GM19463 (cell line): ENCODE measurements at regions not wholly inside any gene's neighbourhood (a gene's known extent, or its start where the extent isn't known, plus 50 kb on each side); places are given as distances from the start of the nearest gene placed in this dataset.

Experiments used
- ATAC-seq: cut with Tn5 transposase; IDR thresholded peaks from one replicate; pipeline ENCODE4 v1.9.1; 2021; ENCODE audit warnings: mild to moderate bottlenecking, moderate library complexity; ENCODE audit not compliant: unreplicated experiment

- ATAC-seq, result no peak
Observed at GRCh38 chr14:53564870-53565269, 391.8 kb downstream of the BMP4 start.

DNA sequence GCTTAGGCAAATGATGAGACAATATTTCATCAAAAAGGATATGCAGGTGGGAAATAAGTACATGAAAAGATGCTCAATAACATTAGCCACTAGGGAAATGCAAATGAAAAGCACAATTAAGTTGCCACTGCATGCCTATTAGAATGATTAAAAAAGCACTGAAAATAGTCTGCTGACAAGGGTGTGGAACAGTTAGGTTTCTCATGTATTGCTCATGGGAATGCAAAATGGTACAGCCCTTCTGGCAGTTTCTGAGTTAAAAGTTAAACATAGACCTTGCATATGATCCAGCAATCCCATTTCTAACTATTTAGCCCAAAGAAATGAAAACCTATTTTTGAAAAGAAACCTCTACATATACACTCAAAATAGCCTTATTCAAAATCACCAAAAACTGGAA lies 393.0 kb downstream of the BMP4 start:
- no peak for ATAC-seq

GRCh38 chr14:53553221-53553620 lies 400.1 kb upstream of the DDHD1 start:
- ATAC-seq, result no peak

- no peak for ATAC-seq
Observed at GRCh38 chr14:53551862-53552261, 398.7 kb upstream of the DDHD1 start.

DNA sequence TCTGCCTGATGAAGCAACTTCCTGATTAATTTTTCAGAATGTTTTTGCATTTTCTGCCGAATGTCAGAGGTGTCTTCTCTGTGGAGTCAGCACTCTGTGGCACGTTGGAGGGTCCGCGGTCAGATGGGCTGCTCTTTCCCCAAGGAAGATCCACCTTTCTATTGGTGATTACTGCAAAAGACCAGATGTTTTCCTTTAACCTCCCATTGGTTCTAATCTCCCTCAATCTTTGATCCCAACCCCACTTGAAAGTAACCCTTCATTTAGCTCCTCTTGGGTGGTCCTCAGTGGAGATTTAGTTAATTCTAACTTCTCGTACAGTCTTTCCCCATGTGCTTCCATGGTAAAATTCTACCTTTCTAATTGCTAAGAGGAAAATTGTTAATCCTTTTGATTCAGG lies 397.7 kb upstream of the DDHD1 start:
- ATAC-seq, result no peak

- no peak for ATAC-seq
Observed at GRCh38 chr14:53549956-53550355, 396.8 kb upstream of the DDHD1 start.

DNA sequence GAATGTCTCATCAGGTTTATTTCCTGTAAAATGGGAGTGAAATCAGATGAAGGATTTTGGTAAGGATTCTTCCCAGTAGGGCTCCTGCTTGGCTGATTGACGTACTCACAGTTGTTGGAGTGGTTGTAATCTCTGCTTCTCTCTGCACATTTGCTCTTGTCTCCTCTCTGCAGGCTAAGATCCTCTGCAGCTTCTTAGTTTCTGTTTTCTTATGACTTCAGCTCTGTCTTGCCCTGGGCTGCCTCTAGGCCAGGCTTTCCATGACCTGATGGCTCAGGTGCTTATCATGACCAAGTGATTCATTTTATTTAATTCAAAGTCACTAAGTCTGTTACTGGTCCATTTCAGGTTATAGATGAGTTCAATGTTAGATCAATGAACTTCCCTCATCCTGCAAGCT lies 394.5 kb upstream of the DDHD1 start:
- ATAC-seq, result peak; percentile 42

DNA sequence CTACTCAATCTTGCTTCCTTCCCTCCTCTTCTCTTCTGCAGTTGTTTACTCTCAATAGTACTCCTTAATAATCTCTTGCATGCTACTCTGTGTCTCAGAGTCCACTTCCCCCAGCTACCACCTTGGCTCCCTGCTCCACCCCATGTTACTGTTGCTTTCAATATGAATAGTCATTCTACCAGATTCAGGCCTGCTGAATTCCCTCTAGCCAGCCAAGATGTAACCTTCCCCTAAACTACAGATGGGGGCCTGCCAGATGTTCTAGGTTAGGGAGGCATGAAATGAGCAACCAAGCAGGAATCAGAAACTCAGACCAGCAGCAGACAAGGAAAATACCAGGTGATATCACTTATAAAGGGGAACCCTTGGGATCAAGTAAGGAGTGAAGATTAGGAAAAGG lies 392.1 kb upstream of the DDHD1 start:
- ATAC-seq, result peak; percentile 83

- no peak for ATAC-seq
Observed at GRCh38 chr14:53542732-53543131, 389.6 kb upstream of the DDHD1 start.

GRCh38 chr14:53541411-53541810 lies 388.3 kb upstream of the DDHD1 start:
- no peak for ATAC-seq

GRCh38 chr14:53539489-53540126 lies 386.5 kb upstream of the DDHD1 start:
- peak; percentile 80 for ATAC-seq

DNA sequence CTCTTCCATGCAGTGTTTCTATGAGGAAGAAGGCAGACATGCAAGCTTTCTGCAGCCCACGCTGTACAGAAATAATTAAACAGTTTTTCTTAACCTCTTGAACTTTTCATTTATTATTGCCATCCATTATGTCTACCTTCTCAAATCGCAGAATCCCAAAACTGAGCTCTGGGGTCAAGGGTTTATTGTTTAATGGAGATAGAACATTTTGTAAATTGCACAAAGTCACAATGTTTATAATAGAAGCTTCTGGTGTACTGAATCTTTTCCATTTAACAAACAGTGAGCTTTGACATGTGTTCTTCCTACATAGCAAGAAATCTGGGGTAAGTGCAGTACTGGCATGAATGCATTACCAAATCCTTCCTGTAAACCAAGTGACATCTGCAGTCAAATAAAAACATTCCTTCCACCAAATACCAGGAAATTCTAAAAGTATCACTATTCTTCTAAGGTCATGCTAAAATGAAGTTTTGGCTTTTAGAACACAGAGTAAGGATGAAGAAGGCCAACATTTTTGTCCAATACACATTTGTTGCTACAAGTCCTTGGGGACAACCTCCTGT lies 385.3 kb upstream of the DDHD1 start:
- ATAC-seq, result no peak

DNA sequence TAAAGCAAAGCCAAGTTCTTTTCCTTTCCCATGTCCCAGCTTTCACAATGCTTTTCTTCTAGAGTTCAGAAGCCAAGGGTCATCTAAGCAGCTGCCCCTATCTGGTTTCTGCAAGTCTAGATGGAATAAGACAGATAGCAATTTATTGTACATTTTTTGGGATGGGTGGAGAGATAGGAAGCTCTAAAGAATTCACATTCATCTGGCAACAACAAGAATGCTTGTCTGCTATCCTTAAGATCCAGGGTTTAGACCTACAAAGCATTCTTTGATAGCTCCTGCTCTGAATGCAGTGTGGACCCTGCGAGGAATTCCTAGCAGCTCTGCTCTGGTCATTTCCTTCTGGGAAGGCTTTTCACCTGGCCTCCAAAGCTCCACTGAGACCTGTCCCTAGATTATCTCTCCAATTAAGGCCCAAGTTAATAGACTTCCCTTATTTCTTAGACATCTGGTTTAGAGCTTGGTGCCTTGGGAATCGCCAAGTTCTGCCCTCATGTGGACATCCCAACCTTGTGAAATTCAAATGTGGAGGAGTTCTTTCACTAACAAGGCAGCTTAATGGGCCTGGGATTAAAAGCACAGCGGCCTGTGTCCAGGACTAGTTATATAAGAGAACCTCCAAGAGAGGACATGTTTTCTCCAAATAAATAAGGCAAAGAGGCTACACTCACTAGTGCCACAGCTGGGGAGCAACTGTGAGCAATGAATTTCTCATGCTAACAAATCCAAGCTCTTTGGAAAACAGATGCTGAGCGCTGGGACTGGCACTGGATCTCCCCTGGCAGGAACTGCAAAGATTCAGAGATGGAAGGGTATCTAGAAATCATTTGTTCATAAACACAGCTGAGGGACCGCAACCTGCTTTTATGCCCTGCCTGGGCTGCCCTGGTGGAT lies 384.5 kb upstream of the DDHD1 start:
- ATAC-seq, result no peak

GRCh38 chr14:53536446-53536845 lies 383.3 kb upstream of the DDHD1 start:
- no peak for ATAC-seq

DNA sequence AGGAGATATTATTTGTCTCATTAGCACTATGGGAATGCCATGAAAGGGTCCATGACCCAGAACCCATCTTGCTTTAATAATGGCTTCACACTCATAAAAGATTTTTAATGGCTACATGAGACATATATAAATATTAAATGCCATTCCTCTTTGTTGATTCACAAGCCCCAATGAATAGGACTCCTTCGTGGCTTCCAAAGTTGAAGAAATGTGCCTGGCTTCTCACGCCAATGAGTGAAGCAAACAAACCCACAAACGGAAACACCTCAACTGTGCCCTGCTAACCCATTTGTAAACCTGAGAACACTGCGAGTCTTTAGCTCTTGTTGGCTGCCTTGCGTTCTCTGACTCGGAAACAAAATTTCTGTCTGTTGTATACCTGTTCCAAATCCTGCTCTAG lies 381.7 kb upstream of the DDHD1 start:
- no peak for ATAC-seq

- no peak for ATAC-seq
Observed at GRCh38 chr14:53533384-53533970, 380.4 kb upstream of the DDHD1 start.

- ATAC-seq, result no peak
Observed at GRCh38 chr14:53532853-53533252, 379.7 kb upstream of the DDHD1 start.

DNA sequence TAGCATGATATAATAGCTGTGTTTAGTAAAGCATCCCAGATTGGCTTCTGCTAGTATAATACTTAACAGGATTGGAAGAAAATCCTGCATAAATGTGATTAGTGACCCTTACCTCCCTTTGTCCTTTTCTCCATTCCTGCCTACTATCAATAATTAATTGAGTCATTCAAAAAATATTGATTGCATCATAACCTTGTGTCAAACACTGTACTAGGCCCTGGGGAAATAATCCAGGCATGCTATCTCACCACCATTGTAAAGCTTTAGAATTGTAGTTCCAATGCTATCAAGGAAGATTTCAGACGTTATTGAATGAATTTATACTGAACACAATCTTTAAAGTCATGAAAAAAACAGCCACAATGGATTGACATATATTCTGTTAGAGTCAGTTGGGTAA lies 378.6 kb upstream of the DDHD1 start:
- no peak for ATAC-seq

DNA sequence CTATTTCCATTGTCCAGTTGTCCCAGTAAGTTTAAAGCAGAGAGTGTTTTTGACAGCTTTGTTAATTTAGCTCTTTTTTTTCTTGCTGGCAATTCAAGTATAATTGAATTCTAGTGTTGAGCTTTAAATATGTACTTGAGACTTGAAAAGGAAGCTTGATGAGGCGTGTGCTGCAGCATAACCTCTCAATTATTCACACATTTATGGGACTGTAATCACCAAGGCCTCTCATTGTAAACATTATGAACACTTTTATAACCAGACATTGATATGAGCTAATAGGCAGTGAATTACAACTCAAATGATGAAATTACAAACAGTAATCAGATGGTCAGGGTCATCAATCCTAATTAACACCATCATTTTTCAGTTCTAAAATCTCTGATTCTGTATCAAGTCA lies 378.0 kb upstream of the DDHD1 start:
- no peak for ATAC-seq

GRCh38 chr14:53529519-53529918 lies 376.4 kb upstream of the DDHD1 start:
- no peak for ATAC-seq

DNA sequence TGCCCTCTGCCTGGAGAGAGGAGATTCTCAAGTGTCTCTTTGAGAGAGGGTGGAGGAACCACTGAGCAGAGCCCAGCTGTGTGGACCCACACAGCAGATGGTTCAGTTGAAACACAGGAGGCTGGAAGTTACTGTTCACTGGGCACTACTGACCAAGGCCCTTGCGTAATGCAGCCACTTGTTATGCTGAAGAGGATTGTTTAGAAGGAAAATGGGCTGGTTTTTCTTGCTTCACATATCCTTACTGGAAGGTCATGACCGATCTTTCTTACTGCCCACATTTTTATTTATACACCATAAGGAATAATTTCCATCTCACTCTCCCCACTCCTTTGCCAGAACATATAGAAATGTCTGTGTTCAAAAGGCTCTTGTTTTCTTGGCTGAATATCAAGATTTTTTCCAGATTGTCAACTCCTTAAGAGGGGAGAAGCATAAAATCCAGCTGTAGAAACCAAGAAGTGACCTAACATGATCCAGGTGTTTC lies 375.1 kb upstream of the DDHD1 start:
- no peak for ATAC-seq

DNA sequence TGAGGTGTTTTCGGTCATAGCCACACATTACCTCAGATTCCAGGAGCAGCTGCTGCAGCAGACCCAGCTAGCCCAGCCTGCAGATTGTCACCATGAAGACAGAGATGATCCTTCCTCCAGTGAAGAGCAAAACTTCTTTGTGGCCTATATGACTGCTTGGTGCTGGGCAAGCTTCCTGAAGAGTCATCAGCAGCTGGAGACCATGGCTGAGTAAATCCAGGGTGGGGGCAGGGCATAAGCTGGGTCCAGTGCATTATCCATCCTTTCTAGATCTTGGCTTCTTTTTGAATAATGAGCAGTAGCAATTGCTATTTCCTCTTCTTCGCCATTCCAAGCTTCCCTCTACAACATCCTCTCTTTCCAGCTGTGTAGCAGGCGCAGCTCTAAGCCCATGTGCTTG lies 373.1 kb upstream of the DDHD1 start:
- no peak for ATAC-seq
